Neural cell (in vitro differentiated cells): ENCODE measurements at regions not wholly inside any gene's neighbourhood (a gene's known extent, or its start where the extent isn't known, plus 50 kb on each side); places are given as distances from the start of the nearest gene placed in this dataset.

Experiments used
- H2AFZ ChIP-seq: fragments of 200-600, 300-800 bp; sonication (generic), shearing (Covaris generic); 2 replicates; pipeline ENCODE4 v1.6.0; 2014; ENCODE audit warnings: low read depth, mild to moderate bottlenecking, antibody characterized with exemption, low read length, moderate library complexity
- H3F3A ChIP-seq: fragments of 200-600 bp; shearing (Covaris generic); 2 replicates; pipeline ENCODE4 v1.6.1; 2016; ENCODE audit warnings: mild to moderate bottlenecking, moderate library complexity, mixed read lengths, antibody characterized with exemption, low read length; ENCODE audit not compliant: insufficient read depth, poor library complexity, severe bottlenecking
- H3K27ac ChIP-seq: fragments of 200-600, 300-800 bp; sonication (generic), shearing (Covaris generic); 2 replicates; pipeline ENCODE4 v1.5.1; 2014; ENCODE audit warnings: mild to moderate bottlenecking, low read length, moderate library complexity
- H3K27me3 ChIP-seq: fragments of 300-800, 200-600 bp; sonication (generic), shearing (Covaris generic); 2 replicates; pipeline ENCODE4 v1.6.0; 2014; ENCODE audit warnings: mild to moderate bottlenecking, low read depth, low read length, moderate library complexity; ENCODE audit not compliant: insufficient read depth
- H3K36me3 ChIP-seq: fragments of 300-800, 200-600 bp; sonication (generic), shearing (Covaris generic); 2 replicates; pipeline ENCODE4 v1.5.1; 2014; ENCODE audit warnings: mild to moderate bottlenecking, antibody characterized with exemption, low read length, moderate library complexity; ENCODE audit not compliant: insufficient read depth
- H3K4me2 ChIP-seq: fragments of 300-800, 200-600 bp; sonication (generic), shearing (Covaris generic); 2 replicates; pipeline ENCODE4 v1.6.0; 2014; ENCODE audit warnings: mild to moderate bottlenecking, low read length
- H3K4me3 ChIP-seq: fragments of 300-800, 200-600 bp; sonication (generic), shearing (Covaris generic); 2 replicates; pipeline ENCODE4 v1.5.1; 2014; ENCODE audit warnings: mild to moderate bottlenecking, low read length, moderate library complexity
- H3K79me2 ChIP-seq: fragments of 200-600 bp; shearing (Covaris generic); replicated peaks from 2 replicates; pipeline ENCODE4 v1.6.0; 2014; ENCODE audit warnings: mild to moderate bottlenecking, low read length, moderate library complexity; ENCODE audit not compliant: insufficient read depth
- H3K9ac ChIP-seq: fragments of 300-800, 200-600 bp; sonication (generic), shearing (Covaris generic); 2 replicates; pipeline ENCODE4 v1.6.1; 2016; ENCODE audit warnings: mild to moderate bottlenecking, low read length, mixed read lengths
- H3K9me2 ChIP-seq: fragments of 200-600 bp; shearing (Covaris generic); 2 replicates; pipeline ENCODE4 v1.6.1; 2016; ENCODE audit warnings: mild to moderate bottlenecking, low read length, mixed read lengths; ENCODE audit not compliant: insufficient read depth
- H3K9me3 ChIP-seq: fragments of 200-600, 300-800 bp; sonication (generic), shearing (Covaris generic); 2 replicates; pipeline ENCODE4 v1.6.1; 2016; ENCODE audit warnings: mild to moderate bottlenecking, mixed run types, low read length, moderate library complexity, mixed read lengths
- H4K20me1 ChIP-seq: fragments of 200-600 bp; shearing (Covaris generic); 2 replicates; pipeline ENCODE4 v1.6.1; 2016; ENCODE audit warnings: mild to moderate bottlenecking, mixed run types; ENCODE audit not compliant: insufficient read depth
- EP300 ChIP-seq: fragments of 450-650 bp; conservative IDR thresholded peaks from 2 replicates; pipeline ENCODE4 v1.6.1; 2014; ENCODE audit warnings: antibody characterized with exemption, mild to moderate bottlenecking, moderate library complexity; ENCODE audit not compliant: poor library complexity, severe bottlenecking
- EZH2 ChIP-seq: fragments of 200-600, 300-800 bp; shearing (Covaris generic), sonication (generic); IDR thresholded peaks from 2 replicates; pipeline ENCODE4 v1.6.1; 2014; ENCODE audit warnings: antibody characterized with exemption, low read length, borderline replicate concordance, mild to moderate bottlenecking; ENCODE audit not compliant: insufficient read depth, poor library complexity, severe bottlenecking
- MXI1 ChIP-seq: fragments of 450-650 bp; conservative IDR thresholded peaks from 2 replicates; pipeline ENCODE4 v1.6.1; 2014; ENCODE audit warnings: antibody characterized with exemption, mild to moderate bottlenecking; ENCODE audit not compliant: poor library complexity, severe bottlenecking
- POLR2AphosphoS5 ChIP-seq: IDR thresholded peaks from 2 replicates; pipeline ENCODE4 v1.6.1; 2012
- RAD21 ChIP-seq: fragments of 450-650 bp; conservative IDR thresholded peaks from 2 replicates; pipeline ENCODE4 v1.6.1; 2014; ENCODE audit warnings: antibody characterized with exemption, mild to moderate bottlenecking, moderate library complexity
- SMC3 ChIP-seq: fragments of 450-650 bp; conservative IDR thresholded peaks from 2 replicates; pipeline ENCODE4 v1.6.1; 2014; ENCODE audit warnings: antibody characterized with exemption, mild to moderate bottlenecking, moderate library complexity; ENCODE audit not compliant: poor library complexity
- TAF1 ChIP-seq: IDR thresholded peaks from 2 replicates; pipeline ENCODE4 v1.6.1; 2012; ENCODE audit warnings: low read depth
- TF ChIP-seq, protein P1 (sequence below): IDR thresholded peaks from 2 replicates; pipeline ENCODE4 v1.6.1; 2012; ENCODE audit warnings: borderline replicate concordance
- TF ChIP-seq, protein P2 (sequence below): fragments of 450-650 bp; IDR thresholded peaks from 2 replicates; pipeline ENCODE4 v1.5.1; 2014; ENCODE audit warnings: antibody characterized with exemption, mild to moderate bottlenecking, moderate library complexity; ENCODE audit not compliant: poor library complexity, severe bottlenecking

DNA sequence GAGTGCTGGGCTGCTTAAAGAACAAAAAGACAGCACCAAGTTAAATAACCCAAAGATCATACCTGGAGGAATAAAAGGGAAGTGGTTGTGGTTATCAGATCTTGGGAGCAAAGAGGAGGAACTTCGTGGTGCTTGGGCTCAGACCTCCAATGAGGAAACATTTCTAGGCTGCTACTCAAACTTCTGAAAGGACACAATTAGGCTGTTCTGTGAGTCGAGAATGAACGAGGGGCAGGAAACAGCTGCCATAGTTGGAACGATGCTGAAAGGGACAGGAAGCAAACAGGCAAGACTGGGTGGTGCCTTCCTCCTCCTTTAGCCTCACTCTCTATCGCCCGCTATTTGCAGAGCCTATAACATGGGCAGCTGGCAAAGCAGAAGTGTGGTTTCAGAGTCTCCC lies 276.3 kb upstream of the ARRDC4 start:
- Histone ChIP-seq H3K4me3 (no peak overlapping the region), H4K20me1 (no peaks in the 10 kb centered on the region), H3K27me3 (no peaks in the 10 kb centered on the region), H2AFZ (no peak overlapping the region), H3K4me2 (no peak overlapping the region), H3F3A (no peaks in the 10 kb centered on the region), H3K9ac (no peak overlapping the region), H3K9me2 (no peaks in the 10 kb centered on the region), H3K79me2 (no peaks in the 10 kb centered on the region), H3K9me3 (no peaks in the 10 kb centered on the region), H3K36me3 (no peaks in the 10 kb centered on the region), H3K27ac (no peak overlapping the region)
- TF ChIP-seq EZH2 (no peak), MXI1 (no peak), EP300 (no peak), RAD21 (no peak), SMC3 (no peak), TAF1 (no peak), POLR2AphosphoS5 (no peak)
- TF ChIP-seq, protein P1, sequence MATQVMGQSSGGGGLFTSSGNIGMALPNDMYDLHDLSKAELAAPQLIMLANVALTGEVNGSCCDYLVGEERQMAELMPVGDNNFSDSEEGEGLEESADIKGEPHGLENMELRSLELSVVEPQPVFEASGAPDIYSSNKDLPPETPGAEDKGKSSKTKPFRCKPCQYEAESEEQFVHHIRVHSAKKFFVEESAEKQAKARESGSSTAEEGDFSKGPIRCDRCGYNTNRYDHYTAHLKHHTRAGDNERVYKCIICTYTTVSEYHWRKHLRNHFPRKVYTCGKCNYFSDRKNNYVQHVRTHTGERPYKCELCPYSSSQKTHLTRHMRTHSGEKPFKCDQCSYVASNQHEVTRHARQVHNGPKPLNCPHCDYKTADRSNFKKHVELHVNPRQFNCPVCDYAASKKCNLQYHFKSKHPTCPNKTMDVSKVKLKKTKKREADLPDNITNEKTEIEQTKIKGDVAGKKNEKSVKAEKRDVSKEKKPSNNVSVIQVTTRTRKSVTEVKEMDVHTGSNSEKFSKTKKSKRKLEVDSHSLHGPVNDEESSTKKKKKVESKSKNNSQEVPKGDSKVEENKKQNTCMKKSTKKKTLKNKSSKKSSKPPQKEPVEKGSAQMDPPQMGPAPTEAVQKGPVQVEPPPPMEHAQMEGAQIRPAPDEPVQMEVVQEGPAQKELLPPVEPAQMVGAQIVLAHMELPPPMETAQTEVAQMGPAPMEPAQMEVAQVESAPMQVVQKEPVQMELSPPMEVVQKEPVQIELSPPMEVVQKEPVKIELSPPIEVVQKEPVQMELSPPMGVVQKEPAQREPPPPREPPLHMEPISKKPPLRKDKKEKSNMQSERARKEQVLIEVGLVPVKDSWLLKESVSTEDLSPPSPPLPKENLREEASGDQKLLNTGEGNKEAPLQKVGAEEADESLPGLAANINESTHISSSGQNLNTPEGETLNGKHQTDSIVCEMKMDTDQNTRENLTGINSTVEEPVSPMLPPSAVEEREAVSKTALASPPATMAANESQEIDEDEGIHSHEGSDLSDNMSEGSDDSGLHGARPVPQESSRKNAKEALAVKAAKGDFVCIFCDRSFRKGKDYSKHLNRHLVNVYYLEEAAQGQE, result no peak
- TF ChIP-seq, protein P2, sequence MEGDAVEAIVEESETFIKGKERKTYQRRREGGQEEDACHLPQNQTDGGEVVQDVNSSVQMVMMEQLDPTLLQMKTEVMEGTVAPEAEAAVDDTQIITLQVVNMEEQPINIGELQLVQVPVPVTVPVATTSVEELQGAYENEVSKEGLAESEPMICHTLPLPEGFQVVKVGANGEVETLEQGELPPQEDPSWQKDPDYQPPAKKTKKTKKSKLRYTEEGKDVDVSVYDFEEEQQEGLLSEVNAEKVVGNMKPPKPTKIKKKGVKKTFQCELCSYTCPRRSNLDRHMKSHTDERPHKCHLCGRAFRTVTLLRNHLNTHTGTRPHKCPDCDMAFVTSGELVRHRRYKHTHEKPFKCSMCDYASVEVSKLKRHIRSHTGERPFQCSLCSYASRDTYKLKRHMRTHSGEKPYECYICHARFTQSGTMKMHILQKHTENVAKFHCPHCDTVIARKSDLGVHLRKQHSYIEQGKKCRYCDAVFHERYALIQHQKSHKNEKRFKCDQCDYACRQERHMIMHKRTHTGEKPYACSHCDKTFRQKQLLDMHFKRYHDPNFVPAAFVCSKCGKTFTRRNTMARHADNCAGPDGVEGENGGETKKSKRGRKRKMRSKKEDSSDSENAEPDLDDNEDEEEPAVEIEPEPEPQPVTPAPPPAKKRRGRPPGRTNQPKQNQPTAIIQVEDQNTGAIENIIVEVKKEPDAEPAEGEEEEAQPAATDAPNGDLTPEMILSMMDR, result no peak

DNA sequence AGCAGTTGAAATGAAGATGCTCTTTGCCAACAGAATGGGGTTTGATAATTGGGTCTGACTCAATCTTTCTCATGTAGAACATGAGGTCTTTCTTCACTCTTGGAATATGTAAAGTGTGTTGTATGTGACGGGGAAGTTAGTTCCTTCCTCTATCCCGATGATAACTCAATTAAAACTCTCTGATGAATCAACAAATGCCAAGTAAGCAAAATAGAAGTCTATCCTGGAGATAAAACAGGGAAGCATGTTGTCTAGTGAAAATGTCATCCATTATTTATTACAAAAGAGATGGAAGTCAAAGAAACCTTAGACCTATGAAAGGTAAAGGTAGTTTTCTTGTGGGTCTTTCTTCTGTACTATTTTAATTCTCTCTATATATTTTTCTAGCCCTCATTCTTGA lies 274.2 kb upstream of the ARRDC4 start:
- no peak overlapping the region for H3K4me2 ChIP-seq
- no peak overlapping the region for H3K9ac ChIP-seq
- H3K79me2 ChIP-seq, result no peaks in the 10 kb centered on the region
- no peaks in the 10 kb centered on the region for H3K9me2 ChIP-seq
- H3K9me3 ChIP-seq, result no peaks in the 10 kb centered on the region
- H2AFZ ChIP-seq, result no peak overlapping the region
- no peaks in the 10 kb centered on the region for H3K36me3 ChIP-seq
- no peaks in the 10 kb centered on the region for H3F3A ChIP-seq
- no peaks in the 10 kb centered on the region for H4K20me1 ChIP-seq
- no peak overlapping the region for H3K4me3 ChIP-seq
- no peak for TF ChIP-seq RAD21
- TF ChIP-seq, protein P2, result no peak
- no peak for TF ChIP-seq POLR2AphosphoS5
- TF ChIP-seq MXI1, result no peak
- TF ChIP-seq, protein P1, result no peak
- TF ChIP-seq TAF1, result no peak
- no peak for TF ChIP-seq EP300
- TF ChIP-seq EZH2, result no peak
- TF ChIP-seq SMC3, result no peak
- H3K27me3 ChIP-seq, result no peaks in the 10 kb centered on the region
- no peak overlapping the region for H3K27ac ChIP-seq
